IPS-15b (cell line): ENCODE measurements at regions not wholly inside any gene's neighbourhood (a gene's known extent, or its start where the extent isn't known, plus 50 kb on each side); places are given as distances from the start of the nearest gene placed in this dataset.

Experiments
- H3K27me3 ChIP-seq: one replicate; pipeline ENCODE4 v1.6.1; 2013; ENCODE audit warnings: low read length; ENCODE audit not compliant: control insufficient read depth, insufficient read depth
- H3K36me3 ChIP-seq: one replicate; pipeline ENCODE4 v1.6.1; 2013; ENCODE audit warnings: low read length; ENCODE audit not compliant: control insufficient read depth, insufficient read depth
- H3K4me1 ChIP-seq: one replicate; pipeline ENCODE4 v1.6.1; 2013; ENCODE audit warnings: mild to moderate bottlenecking, low read length; ENCODE audit not compliant: control insufficient read depth, insufficient read depth
- H3K4me3 ChIP-seq: one replicate; pipeline ENCODE4 v1.5.1; 2013; ENCODE audit warnings: low read depth, low read length
- H3K9ac ChIP-seq: one replicate; pipeline ENCODE4 v1.6.1; 2013; ENCODE audit warnings: low read depth, mild to moderate bottlenecking, low read length
- H3K9me3 ChIP-seq: one replicate; pipeline ENCODE4 v1.6.1; 2013; ENCODE audit warnings: mild to moderate bottlenecking, low read length; ENCODE audit not compliant: control insufficient read depth, insufficient read depth

DNA sequence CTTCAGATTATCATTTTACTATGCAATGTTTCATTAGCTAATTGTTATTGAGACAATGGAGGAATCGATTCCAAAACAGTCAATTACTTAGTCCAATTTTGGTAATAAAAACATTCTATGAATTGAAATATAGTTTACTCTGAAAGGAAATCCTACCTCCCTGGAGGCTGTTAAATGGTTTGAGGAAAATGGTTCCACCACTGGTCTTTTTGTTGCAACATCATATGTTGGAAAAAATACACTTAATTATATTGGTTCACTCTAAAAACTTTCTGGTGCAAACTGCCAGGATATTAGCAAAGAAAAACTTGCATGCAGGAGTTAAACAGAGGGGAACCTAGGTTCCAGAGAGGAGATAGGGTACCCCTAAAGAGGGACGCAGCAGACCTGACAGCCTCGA is 267.3 kb upstream of the LYZL1 start:
- Histone ChIP-seq H3K4me1 (peaks cover 2% of the 10 kb centered on the region), H3K36me3 (no peaks in the 10 kb centered on the region), H3K9me3 (no peaks in the 10 kb centered on the region), H3K9ac (no peak overlapping the region), H3K4me3 (no peak overlapping the region), H3K27me3 (no peaks in the 10 kb centered on the region)

DNA sequence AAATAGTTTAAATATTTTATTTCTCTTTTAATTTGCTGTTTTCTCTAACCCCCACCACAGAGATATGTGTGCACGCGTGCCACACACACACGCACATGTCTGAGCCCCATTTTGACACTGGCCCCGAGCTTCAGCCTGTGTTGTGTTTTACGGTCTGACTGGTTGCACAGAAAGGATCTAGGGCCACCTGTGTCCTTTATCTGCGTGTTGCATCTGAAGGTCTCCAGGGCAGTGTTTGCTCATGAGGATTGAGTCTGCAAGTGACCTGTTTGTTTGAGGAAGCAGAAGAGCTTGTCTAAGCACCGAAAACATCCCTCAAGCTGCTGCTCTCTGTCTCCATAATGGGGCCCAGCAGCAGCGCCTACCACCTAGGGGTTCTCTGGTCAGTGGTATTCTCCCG is 266.4 kb upstream of the LYZL1 start:
- Histone ChIP-seq H3K9me3 (no peaks in the 10 kb centered on the region), H3K9ac (no peak overlapping the region), H3K4me3 (no peak overlapping the region), H3K36me3 (no peaks in the 10 kb centered on the region), H3K27me3 (no peaks in the 10 kb centered on the region), H3K4me1 (peaks cover 2% of the 10 kb centered on the region)

DNA sequence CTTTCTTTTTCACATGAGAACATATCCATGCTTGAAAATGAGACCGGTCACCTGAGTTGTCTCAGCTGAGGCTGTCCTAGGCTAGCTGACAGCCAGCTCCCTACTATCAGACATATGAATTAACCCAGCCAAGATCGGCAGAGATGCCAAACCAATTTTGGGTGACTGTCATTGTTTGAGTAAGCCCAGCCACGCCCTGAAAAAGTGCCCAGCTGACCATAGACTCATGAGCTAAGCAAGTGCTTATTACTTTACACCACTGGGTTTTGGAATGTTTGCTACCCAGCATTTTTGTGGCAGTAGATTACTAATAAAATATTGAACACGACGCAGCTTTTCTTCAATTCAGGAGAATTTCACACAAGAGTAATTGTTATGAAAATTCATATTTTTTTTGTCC is 265.2 kb upstream of the LYZL1 start:
- Histone ChIP-seq H3K9ac (no peak overlapping the region), H3K4me3 (no peak overlapping the region), H3K4me1 (peaks cover 2% of the 10 kb centered on the region), H3K36me3 (no peaks in the 10 kb centered on the region), H3K9me3 (no peaks in the 10 kb centered on the region), H3K27me3 (no peaks in the 10 kb centered on the region)

DNA sequence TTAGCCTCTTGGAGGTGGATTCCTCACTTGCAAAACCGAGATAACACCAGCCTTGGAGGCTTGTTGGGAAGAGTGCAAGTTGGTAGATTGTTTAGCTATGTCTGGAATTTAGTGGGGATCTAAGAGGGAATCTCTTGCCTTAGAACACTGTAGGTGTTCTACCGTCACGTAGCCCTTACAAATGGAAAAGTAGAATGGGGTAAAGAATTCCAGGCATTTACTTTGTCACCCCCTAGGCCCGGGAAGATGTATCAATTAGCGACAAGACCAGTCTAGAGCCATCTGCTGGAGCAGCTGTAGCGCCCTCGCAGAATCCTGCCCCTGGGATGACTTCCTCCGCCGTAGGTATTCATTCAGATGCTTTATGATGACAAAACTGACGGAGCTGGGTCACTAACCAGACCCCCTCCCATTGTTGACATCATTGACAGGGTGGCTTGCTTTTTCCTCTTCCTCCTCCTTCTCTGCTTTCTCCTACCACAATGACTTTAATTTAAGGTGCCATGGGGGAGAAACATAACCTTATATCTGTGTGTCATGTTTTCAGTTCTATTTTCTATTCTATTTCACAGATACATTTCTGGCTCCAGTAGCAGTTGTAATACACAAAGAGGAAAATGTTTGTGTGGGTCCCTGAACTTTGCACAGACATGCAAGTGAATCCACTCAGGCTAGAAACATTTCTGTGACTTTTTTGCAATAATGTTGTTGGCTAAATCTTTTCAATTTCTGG is 262.6 kb upstream of the LYZL1 start:
- no peak overlapping the region for H3K9ac ChIP-seq
- no peaks in the 10 kb centered on the region for H3K36me3 ChIP-seq
- H3K27me3 ChIP-seq, result no peaks in the 10 kb centered on the region
- no peaks in the 10 kb centered on the region for H3K9me3 ChIP-seq
- H3K4me3 ChIP-seq, result no peak overlapping the region
- H3K4me1 ChIP-seq, result peaks cover 2% of the 10 kb centered on the region

DNA sequence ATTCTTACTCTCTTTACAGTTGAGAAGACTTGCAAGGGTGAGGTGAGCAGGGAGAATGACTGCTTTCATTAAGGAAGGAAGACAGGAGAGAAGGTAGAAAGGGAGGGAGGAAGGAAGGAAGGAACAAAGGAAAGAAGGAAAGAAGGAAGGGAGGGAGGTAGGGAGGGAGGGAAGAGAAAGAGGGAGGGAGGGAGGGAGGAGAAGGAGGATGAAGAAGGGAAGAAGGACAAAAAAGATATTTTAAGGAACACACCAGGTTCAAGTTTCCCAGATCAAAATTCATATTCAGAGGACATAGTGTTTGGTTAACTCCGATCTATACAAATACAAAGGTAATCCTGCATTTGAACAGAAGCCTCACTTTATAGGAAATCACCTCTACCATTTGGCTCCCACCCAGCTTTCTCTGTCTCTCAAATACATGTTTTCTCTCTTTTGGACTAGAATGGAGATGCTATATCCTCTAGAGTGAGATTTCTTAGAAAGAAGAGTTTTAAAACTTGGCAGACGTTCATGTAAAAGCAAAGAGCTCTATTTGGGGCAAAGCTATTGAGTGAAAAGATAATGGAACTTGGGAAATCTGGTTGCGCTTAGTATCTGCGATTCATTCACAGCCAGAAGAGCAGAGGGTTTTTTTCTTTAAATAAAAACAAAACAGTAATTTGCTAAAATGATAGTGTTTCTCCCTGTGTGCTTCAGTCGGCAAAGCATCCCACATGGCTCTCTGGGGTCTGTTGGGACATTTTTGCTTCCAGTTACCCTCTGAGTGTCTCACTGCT is 261.9 kb upstream of the LYZL1 start:
- no peaks in the 10 kb centered on the region for H3K36me3 ChIP-seq
- H3K4me1 ChIP-seq, result peaks cover 2% of the 10 kb centered on the region

DNA sequence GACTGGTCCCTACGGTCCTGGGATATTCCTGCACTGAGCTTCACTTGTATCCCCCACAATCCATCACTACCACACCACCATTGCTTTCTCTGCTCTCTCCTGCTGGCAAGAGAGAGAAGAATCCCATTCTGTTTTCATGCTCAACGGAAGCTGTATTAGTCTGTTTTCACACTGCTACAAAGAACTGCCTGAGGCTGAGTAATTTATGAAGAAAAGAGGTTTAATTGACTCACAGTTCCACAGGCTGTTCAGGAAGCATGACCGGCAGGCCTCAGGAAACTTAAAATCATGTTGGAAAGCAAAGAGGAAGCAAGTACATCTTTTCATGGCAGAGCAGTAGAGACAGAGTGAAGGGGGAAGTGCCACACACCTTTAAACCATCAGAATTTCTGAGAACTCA is 260.4 kb upstream of the LYZL1 start:
- H3K9ac ChIP-seq, result no peak overlapping the region
- H3K9me3 ChIP-seq, result no peaks in the 10 kb centered on the region
- no peaks in the 10 kb centered on the region for H3K36me3 ChIP-seq
- H3K27me3 ChIP-seq, result no peaks in the 10 kb centered on the region
- no peaks in the 10 kb centered on the region for H3K4me1 ChIP-seq
- H3K4me3 ChIP-seq, result no peak overlapping the region

More for the DNA sequence above, 261.9 kb upstream of the LYZL1 start:
- Histone ChIP-seq H3K4me3 (no peak overlapping the region), H3K27me3 (no peaks in the 10 kb centered on the region), H3K9ac (no peak overlapping the region), H3K9me3 (no peaks in the 10 kb centered on the region)

DNA sequence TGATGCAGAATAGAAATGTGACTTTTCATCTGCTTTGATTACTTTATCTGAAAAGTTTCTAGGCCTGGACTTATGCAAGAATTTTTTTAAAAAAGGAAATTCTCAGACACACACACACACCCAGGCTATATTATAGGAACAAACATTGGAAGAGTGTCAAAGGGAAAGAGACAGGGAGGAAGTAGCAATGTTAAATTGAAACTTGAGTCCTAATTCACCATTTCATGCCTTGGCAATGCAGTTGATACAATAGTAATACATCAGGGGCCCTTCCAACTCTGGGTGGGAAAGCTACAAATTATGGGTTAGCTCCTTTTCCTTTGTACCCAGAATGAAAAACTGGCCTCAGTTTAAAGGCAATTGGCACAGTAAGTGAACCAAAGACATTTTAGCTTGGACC is 258.0 kb upstream of the LYZL1 start:
- H3K4me3 ChIP-seq, result no peak overlapping the region
- H3K27me3 ChIP-seq, result no peaks in the 10 kb centered on the region
- H3K9ac ChIP-seq, result no peak overlapping the region
- no peaks in the 10 kb centered on the region for H3K9me3 ChIP-seq
- no peaks in the 10 kb centered on the region for H3K4me1 ChIP-seq
- H3K36me3 ChIP-seq, result no peaks in the 10 kb centered on the region

DNA sequence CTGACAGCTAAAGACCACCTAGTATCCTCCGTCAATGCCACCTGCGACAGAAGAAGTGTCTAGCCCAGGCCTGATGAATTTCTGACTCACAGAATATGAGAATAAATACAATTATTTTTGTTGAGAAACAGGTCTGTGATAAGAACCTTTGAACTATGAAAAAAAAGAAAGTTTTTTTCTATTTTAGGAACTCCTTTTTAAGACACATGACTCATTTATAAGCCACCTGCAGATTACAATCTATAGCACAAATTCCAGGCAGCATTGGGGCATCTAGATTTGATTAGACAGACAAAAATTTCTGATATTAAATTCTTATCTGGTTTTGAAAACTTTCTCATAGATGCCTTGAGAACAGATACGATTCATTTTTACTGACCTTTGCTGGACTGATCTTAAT is 256.7 kb upstream of the LYZL1 start:
- no peaks in the 10 kb centered on the region for H3K36me3 ChIP-seq
- no peaks in the 10 kb centered on the region for H3K9me3 ChIP-seq
- H3K27me3 ChIP-seq, result no peaks in the 10 kb centered on the region
- no peak overlapping the region for H3K9ac ChIP-seq
- H3K4me1 ChIP-seq, result no peaks in the 10 kb centered on the region
- H3K4me3 ChIP-seq, result no peak overlapping the region

DNA sequence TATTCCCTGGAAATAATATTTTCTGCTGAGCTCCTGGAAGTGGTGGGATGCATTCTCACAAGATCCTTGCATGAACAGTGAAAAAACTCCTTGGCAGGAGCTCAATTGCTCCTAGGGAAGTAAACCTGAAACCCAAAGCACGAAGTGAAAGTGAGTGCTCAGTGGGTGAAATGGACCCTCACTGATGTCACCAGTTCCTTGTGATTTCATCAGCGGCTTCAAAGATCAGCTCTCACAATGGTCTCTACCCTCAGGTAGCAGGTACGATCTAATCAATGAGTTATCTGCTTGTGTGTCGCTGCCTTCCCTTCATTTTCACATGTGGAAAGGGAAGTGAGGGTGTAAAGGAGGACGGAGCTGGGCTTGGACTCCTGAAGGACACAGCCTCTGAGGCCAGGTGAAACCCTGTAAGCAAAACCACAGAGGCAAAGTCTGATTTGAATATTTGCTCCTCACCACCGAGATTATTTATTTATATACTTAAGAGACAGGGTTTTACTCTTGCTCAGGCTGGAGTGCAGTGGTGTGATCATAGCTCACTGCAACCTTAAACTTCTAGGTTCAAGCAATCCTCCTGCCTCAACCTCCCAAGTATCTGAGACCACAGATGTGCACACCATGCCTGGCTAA is 255.4 kb upstream of the LYZL1 start:
- H3K9me3 ChIP-seq, result no peaks in the 10 kb centered on the region
- no peaks in the 10 kb centered on the region for H3K36me3 ChIP-seq
- H3K9ac ChIP-seq, result no peak overlapping the region
- H3K4me3 ChIP-seq, result no peak overlapping the region
- no peaks in the 10 kb centered on the region for H3K4me1 ChIP-seq
- no peaks in the 10 kb centered on the region for H3K27me3 ChIP-seq

DNA sequence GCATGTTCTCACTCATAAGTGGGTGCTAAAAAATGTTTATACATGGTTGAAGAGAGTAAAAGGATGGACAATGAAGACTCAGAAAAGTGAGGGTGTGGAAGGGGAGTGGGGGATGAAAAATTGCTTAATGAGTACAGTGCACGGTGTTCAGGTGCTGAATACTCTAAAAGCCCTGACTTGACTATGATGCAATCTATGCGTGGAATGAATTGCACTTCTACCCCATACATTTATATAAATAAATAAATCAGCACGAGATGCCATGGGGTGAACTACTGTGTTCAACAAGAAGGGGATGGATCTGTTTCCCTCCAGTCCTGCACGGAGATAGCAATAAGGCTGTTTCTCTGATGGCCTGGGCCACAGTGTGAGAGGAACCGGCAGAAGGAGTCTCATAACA is 254.3 kb upstream of the LYZL1 start:
- H3K27me3 ChIP-seq, result no peaks in the 10 kb centered on the region
- no peaks in the 10 kb centered on the region for H3K36me3 ChIP-seq
- H3K4me1 ChIP-seq, result no peaks in the 10 kb centered on the region
- no peak overlapping the region for H3K4me3 ChIP-seq
- no peaks in the 10 kb centered on the region for H3K9me3 ChIP-seq
- H3K9ac ChIP-seq, result no peak overlapping the region

DNA sequence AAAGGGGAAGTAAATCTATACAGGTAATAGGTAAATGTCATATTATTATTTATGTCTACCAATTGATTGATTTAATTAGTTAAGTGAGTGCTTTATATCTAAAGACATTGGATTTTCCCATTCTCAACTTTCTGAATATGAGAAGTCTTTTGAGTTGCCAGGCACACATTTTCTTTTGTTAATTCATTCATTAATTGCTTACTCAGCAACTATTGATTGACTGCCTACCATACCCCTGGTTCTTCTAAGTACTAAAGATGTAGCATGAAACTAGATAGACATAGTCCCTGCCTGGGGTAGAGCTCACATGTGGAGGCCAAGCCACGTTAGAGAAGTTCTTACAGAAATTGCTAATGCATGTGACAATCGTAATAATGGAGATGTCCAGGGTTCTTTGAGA is 253.1 kb upstream of the LYZL1 start:
- no peak overlapping the region for H3K4me3 ChIP-seq
- H3K9me3 ChIP-seq, result no peaks in the 10 kb centered on the region
- H3K27me3 ChIP-seq, result no peaks in the 10 kb centered on the region
- no peak overlapping the region for H3K9ac ChIP-seq
- H3K36me3 ChIP-seq, result no peaks in the 10 kb centered on the region
- no peaks in the 10 kb centered on the region for H3K4me1 ChIP-seq
